GM18498 (cell line): ENCODE measurements at regions not wholly inside any gene's neighbourhood (a gene's known extent, or its start where the extent isn't known, plus 50 kb on each side); places are given as distances from the start of the nearest gene placed in this dataset.

Source experiments
- ATAC-seq: cut with Tn5 transposase; IDR thresholded peaks from one replicate; pipeline ENCODE4 v1.9.1; 2021; ENCODE audit warnings: mild to moderate bottlenecking, moderate library complexity; ENCODE audit not compliant: unreplicated experiment

DNA sequence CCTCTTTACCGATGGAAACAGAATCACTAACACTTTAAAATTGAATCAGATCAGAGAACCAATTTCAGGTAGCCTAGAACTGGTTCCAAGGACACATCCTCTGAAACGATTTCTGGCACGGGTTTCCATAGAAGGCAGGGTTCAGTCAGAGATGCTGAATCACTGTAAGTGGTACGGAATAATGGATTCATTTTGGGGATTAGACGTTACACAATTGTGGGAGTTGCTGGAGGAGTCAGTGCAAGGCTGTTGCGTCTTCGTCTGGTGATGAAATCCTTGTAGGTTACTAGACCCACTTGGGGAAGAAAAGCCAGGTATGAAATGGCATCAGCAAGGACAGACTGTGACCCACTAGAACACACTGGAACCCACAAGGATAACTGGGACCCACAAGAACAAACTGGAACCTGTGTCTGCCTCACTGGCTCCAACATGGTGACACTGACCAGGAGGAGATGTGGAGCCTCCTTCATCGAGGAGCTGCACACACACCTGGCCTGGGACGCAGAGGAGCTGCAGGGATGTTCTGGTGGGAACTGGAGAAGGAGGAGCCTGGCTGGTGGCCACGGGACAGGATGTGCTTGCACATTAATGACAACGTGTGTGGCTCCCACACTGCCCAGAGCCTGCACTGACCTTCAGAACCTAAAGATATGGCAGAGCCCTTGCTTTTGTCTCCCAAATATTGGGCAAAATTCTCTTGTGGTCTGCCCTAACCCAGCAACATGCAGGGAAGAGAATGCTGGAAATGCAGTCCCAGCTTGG, 105.1 kb downstream of the TRAPPC11 start:
- ATAC-seq = no peak

DNA sequence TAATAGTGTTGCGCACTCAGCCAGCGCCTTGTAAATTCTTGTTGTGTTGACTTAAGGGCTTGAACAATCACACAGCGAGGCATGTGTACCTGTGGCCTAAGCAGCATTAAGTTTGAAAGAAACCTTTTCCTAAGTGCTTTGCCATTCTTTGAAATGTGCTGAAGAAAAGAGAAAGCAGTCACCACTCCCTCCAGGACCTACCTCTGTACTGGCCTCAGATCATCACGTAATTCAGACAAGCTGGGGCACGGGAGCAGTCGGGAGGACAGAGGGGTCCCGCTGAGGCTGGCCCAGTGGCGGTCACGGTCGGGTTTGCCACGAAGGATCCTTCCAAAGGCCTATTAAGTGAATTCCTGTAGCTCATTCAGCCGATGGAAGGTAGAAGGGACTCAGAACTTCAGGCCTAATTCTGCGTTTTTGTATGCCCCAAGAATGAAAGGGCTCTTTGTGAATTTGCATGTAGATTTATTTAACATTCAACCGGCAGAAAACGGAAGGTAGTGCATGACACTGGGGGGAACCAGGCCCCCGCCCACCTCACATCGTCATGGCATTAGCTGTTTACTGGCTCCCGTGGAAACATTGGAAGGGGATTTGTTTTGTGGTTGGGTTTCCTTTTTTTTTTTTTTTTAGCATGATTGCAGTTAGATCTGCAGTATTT, 106.3 kb downstream of the TRAPPC11 start:
- ATAC-seq = no peak

DNA sequence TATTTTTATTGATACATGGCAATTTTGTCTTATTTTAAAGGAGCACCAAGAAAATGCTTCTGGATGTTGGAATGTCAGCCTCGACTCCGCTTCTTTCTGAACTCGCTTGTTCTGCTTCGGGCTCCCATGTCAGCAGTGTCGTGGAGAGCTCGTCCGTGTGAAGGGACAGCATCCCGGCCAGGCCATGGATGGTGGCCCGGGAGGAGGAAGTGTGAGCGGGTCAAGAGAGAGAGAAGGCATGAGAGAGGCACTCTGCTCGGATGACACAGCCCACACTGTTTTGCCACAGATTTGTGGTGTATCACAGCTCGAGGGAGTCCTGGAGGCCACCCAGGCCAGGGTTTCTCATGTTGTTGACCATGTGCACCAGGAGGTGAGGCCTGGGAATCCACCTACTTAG, 107.0 kb downstream of the TRAPPC11 start:
- no peak for ATAC-seq

DNA sequence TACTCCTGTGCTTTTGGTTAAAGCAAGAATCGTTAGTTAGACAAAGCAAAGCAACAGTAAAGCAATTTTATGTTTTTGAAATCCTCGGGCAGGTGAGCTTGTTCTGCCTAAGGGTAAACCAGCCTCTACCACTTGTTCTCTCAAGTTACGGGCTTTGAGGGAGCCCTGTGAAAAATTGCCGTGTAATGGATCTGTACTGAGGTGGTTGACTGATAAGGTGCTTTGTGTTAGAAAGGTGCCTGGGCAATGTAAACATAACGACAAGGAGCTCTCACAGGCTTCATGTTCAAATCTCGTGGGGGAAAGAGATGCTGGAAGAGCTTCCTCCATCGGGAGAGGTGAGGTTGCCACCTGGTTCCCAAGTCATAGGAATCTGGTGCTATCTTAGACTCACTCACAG, 111.8 kb downstream of the TRAPPC11 start:
- ATAC-seq = no peak

DNA sequence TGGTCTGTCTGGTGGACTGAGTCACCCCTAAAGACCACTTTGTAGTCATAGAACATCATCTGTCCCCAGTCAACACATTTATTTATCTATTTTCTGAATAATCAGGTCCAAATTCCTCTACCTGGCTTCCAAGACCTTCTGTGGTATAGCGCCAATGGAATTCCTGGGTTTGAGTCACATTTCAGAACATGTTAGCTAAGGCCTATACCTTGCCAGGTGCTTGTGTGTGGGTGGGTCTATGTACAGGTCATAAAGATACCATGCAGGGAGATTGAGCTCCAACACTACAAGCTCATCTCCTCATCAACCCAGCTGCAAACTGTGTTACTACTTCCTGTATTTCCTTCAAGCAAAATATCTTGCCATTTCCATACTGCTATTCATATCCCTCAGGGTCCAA, 113.3 kb downstream of the TRAPPC11 start:
- no peak for ATAC-seq

DNA sequence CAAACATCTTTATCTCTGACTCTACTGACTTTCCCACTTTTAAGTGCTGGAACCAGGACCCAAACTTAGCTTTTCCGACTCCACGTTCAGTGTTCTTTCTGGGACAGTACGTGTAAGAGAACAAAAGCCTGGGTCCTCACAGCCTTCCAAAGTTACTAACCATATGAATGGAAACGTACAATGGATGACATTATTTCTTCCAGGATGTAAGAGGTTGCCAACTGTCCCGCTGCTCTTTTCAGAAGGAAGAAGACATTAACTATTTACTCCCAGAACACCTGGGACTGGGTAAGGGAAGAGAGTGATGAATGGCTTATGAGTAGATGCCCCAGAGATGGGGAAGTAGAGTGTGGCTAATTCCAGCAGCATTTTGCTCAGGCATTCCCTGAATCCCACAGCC, 114.7 kb downstream of the TRAPPC11 start:
- ATAC-seq = no peak

DNA sequence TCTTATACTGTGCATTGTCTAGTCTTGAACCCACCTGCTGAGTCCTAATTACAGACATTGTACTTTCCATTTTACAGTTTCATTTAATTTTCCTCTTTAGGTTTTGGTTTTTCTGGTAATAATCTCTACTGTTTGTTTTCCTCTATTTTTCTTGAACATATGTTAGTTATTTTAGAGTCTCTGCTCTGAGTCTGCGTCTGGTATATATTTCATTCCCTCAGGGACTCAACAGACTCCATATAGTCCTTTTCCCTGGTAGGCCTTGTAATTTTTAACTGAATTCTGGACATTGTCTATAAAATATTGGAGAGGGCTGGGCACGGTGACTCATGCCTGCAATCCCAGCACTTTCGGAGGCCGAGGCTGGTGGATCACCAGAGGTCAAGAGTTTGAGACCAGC, 121.8 kb upstream of the STOX2 start:
- ATAC-seq = no peak

DNA sequence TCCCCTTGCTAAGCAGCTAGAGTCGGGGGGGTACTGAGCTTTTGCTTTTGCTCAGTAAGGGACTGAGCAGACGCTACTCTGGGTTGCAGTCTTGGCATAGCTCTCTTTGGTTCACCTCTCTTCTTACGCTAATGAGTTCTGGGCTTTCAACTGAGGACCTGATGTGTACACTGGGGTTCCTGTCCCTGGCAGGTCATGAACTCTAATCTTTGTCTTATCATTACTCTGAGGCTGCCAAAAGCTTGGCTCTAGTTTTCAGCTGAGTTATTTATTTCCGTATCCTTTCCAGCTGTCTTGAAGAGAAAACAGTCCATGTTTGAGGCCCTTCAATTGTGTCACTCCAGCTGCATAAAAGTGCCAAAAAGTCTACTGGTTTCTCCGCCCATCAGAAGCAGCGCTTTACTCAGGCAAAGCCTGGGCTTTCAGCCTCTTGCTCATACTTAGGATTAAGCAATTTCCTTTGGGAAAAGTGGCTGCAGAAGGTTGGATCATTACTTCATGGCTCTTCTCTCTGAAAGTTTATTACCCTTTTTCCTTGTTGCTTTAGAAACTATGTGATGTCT, 121.0 kb upstream of the STOX2 start:
- ATAC-seq = no peak

DNA sequence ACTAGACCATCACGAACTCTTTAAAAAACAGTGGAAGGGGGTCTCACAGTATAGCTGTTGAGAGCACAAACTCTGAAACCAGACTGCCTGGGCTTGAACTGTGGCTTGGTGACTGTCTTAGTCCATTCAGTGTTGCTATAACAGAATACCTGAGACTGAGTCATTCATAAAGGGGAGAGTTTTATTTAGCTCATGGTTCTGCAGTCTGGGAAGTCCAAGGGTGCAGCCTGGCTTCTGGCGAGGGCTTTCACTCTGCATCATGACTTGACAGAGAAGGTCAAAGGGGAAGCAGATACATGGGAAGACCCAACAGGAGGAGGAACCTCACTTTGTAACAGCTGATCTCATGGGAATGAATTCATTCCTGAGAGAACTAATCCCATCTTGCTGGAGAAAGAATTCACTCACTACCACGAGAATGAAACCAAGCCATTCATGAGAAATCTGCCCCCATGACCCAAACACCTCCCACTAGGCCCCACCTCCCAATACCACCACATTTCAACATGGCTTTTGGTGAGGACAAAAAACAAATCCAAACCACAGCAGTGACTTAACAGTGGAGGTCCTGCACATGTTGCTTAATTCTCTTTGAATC, 116.7 kb upstream of the STOX2 start:
- ATAC-seq = no peak

DNA sequence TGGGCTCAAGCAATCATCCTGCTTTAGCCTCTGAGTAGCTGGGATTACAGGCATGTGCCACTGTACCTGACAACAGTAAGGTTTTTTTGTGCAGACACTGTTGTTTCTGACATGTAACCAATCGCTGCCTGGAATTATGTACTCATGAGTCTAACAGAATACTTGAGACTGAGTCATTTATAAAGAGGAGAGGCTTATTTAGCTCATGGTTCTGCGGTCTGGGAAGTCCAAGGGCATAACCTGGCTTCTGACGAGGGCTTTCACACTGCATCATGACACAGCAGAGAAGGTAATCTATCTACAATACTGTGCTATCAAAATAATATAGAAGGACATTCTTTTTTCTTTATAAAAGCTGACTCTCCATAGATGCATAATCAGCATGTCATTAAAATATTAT, 115.5 kb upstream of the STOX2 start:
- no peak for ATAC-seq

DNA sequence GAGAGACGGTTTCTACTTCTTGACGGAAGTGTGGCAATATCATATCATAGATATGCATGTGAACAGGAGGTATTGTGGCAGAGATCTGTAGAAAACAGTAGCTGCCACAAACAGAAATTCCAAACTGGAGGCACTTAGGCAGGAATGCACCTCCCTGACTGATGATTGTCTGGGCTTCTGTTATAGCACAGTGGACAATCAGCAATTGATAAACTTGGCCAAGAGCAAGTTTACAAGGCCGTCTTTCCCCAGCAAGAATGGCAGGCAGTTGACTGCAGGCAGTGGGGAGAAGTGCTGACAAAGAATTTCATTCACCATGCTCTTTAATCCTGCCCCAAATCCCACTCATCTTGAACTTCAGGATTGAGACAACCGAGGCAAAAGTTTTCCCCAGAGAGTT, 114.4 kb upstream of the STOX2 start:
- ATAC-seq = no peak

DNA sequence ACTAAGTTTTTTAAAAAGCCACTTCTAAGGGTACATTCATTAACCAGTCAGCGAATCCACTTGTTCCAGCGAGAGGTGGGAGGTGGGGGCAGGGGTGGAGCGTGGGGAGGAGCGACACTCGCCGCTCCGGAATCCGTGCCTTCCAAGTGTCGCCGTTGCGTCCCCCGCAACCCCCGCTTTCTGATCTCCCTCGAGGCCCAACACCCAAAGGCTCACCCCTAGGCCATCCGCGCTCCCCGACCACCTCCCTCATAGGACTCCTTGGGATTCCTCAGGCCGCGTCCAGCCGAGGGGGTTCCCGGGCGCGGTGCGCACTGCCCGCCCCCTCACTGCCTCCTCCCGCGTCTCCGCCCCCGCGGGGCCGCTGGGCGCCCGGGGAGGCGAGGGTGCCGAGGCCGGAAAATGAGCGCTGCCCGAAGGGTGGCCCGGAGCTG, 108.1 kb upstream of the STOX2 start:
- no peak for ATAC-seq

DNA sequence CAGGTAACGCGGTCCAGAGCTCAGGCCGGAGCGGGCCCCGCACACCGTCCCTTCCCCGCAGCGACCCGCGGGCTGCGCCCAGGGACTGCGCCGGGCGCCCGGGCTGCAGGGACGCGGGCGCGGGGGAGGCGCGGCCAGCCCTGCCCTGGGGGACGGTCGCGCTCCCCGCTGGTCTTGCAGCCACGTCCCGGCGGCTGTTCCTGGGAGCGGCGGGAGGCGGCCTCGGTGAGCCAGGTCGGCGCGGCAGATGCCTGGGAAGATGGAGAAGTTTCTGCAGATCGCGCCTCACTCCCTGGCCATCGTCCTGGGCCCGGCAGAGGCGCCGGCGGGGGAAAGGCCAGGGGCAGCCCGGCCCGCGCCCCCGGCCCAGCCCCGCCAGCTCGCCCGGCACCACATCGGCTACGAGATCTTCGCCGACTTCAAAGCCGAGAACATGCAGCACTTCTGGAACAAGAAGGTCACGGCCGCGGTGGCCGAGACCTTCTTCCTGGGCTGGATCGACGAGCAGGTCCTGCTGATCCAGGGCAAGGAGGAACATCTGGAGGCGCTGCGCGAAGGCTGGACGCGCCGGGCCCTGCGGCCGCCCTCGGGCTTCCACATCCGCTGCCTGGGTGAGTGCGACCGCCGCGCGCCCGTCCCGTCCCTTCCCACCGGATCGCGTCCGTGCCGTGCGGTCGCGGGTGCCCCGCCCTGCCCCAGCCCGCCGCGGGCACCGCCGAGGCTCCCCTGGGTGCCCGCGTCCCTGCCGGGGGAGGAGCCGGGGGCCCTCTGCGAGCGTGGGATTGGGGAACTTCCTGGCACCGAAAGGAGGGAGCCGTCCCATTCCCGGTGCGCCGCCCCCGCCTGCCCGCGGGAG, 107.4 kb upstream of the STOX2 start:
- peak; percentile 52 for ATAC-seq

DNA sequence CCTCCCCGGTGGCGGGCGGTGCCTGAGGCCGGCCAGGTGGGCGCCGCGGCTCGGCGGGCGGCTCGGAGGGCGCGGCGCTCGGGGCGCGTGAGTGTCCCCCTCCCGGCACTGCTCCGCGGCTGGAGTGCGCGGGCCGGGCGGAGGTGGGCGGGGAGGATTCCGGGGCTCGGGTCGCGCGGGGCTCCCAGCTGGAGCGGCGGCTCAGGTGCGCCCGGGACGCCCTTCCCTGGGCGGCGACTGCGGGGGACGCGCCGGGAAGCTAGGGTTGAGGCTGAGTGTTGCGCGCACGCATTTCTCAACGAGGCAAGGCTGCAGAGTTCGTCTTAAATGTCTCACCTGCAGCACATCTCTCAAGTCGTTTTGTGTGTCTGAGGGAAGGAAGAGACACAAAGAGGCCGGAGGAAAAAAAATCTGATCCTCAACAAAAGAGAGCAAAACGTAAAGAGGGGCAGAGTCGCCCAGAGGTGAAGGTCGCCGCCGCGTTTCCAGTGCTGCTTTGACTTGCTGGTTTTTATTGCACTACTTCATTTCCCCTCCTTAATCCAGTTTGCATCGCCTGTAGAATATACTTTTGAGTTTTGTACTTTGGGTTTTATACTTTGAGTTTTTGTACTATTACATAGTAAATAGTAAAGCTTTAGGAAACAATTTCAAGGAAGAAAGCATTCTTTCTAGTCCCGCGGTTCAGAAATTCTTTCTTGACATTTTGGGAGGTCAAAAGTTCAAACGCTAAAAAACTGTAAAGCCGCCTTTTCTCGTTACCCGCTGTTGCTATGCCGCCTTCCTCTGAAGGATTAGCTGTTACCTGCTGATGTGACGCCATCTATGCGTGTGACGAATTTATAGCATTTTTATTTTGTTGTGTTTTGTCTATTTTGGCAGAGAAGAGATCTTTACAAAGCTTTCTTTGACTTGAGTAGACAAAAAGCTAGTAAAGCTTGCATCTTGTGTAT, 106.5 kb upstream of the STOX2 start:
- ATAC-seq = peak; percentile 26

DNA sequence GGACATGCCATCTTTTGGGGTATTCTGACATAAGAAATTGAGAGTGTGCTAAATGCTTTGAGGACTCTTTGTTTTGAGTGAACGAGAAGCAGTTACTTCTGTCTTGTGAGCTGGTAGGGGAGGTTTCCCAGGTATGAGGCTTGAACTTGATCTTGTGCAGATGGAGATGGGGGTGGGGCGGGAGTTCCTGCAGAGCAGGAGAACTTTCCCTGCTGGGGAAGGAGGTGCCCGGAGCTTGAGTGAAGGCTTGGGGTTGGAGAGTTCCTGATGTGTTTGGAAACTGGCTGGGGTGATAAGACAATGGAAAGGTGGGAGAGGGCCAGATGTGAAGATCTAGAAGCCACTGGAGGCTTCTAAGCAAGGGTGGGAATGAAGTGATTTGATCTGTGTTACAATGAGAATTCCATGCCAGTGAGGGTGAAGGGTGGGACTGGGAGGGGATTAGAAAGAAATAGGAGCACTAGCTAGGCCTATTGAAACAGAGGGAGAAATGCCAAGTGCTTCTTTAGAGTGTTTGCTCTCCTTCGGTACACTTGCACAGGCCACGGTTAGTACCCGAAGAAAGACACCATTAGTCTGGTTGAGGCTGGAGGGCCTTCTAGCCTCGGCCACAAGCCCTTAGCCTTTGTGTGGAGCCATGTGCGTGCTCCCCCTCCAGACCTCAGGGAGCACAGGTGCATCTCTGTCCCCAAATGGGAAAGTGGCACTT, 103.5 kb upstream of the STOX2 start:
- ATAC-seq = no peak

DNA sequence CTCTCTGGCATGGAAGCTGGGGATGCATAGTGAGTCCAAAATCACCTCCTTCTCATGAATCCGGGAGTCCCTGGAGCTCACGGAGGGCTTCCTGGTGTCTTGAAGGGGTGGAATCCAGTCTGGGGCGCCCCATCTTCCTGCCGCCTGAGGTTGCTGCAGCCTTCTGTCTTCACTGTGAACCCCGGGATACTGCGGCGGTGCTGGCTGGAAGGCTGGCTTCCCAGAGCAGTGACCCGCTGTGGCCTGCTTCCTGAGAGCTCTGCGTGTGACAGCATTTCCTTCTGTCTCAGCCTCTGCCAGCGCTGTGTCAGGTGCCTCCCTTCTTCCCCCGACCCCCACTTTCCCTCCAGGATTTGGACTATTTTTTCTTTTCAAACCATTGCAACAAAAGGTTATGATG, 98.8 kb upstream of the STOX2 start:
- ATAC-seq = no peak

DNA sequence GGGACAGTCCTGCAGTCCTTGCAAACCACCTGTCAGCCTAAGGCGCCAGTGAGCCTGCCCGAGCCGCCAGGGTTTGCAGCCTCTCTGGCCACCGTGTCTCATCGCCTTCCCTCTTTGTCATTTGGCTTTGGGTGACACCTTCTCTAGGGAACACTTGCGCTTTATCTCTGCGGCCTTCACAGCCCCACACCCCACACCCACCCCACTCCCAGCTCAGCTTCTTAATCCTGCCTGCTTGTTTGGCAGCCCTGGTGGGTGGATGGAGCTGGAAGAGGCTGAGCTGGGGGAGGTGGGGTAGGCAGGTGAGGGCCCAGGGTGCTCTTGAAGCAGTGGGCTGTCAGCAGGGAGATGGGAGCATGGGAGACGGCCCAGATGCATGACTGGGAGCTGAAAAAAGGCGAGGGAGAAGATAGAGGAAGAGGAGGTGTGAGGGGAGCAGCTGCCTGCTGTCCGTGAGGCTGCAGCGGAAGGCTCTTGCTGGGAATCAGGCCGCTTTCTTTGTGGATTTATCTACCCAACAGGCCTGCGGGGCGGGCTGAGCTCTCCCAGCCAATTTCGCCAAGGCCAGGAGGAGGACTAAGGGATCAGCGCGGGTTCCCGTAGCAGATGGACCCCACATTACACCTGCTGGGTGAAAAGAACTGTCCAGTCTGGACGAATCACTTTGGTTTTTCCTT, 97.5 kb upstream of the STOX2 start:
- ATAC-seq = no peak

DNA sequence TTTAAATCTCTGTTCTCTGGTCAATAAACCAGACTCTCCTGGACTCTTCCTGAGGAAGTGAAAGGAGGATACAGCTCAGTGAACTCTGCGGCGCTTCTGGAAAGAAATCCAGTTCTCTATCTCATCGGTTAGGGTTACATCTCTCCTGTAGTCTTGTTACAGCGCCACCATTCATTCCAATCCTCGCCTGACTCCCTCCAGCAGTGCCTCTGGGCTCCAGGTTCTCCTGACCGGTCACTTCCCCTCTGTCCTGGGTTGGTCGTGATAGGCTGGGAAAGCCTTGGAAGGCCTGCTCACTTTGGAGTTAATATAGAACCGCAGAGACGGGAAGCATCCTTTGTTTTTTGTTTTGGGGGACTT, 97.0 kb upstream of the STOX2 start:
- no peak for ATAC-seq

DNA sequence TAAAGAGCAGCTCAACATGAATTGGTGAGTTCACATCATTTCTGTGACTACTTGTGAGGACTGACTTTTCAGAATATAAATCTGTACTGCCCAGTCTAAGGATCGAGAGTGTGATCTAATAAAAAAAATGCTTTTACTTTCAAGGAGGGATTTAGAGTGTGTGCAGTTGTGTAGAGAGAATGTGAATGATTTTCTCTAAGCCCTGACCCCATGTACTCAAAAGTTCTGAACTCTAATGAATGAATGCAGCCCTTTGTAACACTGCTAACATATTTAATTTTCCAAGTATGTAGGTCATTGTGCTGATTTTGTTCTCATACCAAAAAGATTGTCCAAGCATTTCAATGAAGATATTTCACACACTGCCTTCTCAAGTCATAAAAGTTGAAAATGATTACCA, 92.5 kb upstream of the STOX2 start:
- ATAC-seq = no peak
